GM12892 (cell line): ENCODE measurements at regions not wholly inside any gene's neighbourhood (a gene's known extent, or its start where the extent isn't known, plus 50 kb on each side); places are given as distances from the start of the nearest gene placed in this dataset.
A peak's percentile ranks its signal among the peaks of the same experiment; 100 is the strongest.

Experiments used
- DNase-seq: peaks from one replicate; pipeline ENCODE4 v3.0.0; 2011; ENCODE audit not compliant: insufficient read length
- FAIRE-seq: peaks from 2 replicates; lab custom pipeline; 2011; peaks lifted over from hg19 to GRCh38; lab: Jason Lieb, UNC
- POLR2A ChIP-seq: IDR thresholded peaks from 2 replicates; pipeline ENCODE4 v1.6.1; 2011; ENCODE audit warnings: low read depth, low read length, control low read depth
- POLR2AphosphoS5 ChIP-seq: IDR thresholded peaks from 2 replicates; pipeline ENCODE4 v1.6.1; 2011; ENCODE audit warnings: low read depth, low read length, control low read depth
- TAF1 ChIP-seq: IDR thresholded peaks from 2 replicates; pipeline ENCODE4 v1.6.1; 2011; ENCODE audit warnings: low read depth, mild to moderate bottlenecking, control low read depth, low read length, borderline replicate concordance

DNA sequence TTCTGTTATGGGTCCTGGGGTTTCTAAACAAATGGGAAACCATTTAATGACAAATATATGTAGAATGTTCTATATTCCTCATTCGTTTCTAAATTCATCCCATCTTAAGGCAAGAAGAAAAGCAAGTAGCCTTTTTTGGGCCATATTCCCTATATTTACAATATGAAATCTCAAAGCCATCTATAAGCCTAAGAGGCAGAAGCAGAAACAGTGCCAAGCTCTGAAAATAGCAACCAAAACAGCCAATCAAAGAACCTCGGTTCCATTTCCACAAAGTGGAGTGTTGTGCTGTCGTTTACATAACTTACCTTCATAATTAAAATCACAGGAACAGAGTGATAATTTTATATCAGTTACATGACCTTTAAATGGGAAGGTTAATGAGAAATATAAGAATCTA is 330.6 kb upstream of the GATB start:
- no peak for FAIRE-seq
- no peak for DNase-seq
- no peak for TF ChIP-seq POLR2A
- no peak for TF ChIP-seq TAF1
- TF ChIP-seq POLR2AphosphoS5: no peak

DNA sequence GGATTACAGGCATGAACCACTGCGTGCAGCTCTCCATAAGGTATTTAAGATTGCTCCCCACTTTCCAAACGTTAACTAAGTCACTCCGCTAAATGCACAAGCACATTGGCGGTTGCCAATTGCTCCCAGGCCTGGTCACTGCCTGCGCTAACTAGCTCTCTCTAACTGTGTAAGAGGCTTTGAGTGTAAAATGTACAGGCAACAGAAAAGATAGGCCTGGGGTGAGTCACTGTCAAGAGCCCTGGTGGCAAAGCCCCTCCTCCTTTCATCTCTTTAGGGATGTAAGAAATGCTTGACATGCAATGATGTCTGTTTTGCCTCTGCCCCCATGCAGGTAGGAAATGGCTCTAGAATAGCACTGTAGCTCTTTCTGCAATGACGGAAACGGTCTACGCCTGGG is 329.7 kb upstream of the GATB start:
- no peak for FAIRE-seq
- DNase-seq: no peak
- TF ChIP-seq POLR2A (no peak), TAF1 (no peak), POLR2AphosphoS5 (no peak)

DNA sequence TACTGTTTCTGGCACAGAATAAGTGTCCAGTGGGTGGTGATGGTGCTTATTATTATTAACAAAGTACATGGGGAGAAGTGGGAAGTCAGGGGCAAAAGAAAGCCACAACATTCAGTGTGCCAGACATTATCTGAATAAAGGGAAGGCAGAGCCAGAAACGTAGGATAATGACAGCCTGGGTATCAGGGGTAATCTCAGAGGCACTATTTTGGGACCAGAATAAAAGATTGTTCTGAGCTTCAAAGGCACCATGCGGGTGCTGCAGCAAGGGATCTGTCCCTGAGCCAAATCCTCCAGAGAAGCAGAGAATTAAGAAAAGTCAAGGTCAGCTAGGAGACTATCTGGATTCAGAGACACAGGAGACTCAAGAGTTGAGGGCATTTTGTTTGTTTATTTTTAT is 328.8 kb upstream of the GATB start:
- DNase-seq (no peak), FAIRE-seq (no peak)
- TF ChIP-seq POLR2AphosphoS5 (no peak), TAF1 (no peak), POLR2A (no peak)

DNA sequence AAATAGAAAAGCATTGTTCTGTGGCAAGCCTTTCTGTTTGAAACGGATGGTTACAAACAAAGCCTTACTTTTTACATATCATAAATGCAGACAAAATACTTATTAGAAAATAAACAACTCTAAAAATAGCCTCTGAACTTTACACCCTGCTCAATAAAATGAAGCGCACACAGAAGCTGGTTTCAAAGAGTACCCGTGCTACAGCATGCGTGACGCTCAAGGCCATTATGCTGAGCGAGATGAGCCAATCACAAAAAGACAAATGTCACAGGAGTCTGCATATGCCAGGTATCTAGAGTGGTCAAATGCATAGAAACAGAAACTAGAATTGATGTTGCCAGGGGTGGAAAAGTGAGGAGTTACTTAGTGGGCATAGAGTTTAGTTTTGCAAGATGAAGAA is 326.5 kb upstream of the GATB start:
- no peak for FAIRE-seq
- no peak for TF ChIP-seq POLR2AphosphoS5
- no peak for TF ChIP-seq TAF1
- no peak for TF ChIP-seq POLR2A
- DNase-seq: no peak

DNA sequence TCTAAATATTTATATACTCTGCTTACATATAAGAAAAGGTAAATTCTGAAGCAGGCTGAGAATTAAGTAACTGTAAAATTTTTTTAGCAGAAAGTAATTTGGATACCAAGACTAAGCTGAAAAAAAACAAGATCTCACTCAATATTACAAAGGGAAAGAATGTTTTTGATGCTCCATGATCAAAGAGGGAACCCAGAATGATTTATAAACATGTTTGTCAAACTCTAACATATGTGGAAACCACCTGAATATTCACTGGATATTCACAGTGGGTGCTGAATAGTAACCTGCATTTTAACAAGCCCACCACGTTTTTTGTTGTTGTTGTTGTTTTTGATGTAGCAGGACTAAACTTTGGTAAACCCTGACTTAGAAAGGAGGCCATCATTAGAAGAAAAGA is 324.9 kb upstream of the GATB start:
- FAIRE-seq: no peak
- no peak for DNase-seq
- TF ChIP-seq POLR2A (no peak), POLR2AphosphoS5 (no peak), TAF1 (no peak)

DNA sequence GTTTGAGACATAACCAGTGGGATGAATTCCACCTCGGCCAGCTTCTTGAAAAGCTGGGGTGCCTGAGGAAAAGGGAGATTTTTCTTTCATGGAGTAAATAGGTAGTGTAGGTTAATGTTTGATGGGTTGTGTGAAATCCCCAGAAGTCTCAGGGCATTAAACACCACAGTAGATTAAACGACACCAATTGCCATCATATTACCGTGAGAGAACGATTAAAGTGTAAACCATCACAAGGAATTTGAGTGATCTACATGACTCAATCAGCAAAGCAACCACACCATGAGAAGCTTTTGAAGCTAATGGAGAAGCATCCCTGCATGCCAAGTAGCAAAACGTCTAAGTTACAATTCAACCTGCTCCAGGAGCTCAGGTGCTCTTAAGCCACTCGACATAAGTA is 322.5 kb upstream of the GATB start:
- FAIRE-seq: no peak
- no peak for TF ChIP-seq POLR2A
- no peak for TF ChIP-seq TAF1
- TF ChIP-seq POLR2AphosphoS5: no peak
- no peak for DNase-seq

DNA sequence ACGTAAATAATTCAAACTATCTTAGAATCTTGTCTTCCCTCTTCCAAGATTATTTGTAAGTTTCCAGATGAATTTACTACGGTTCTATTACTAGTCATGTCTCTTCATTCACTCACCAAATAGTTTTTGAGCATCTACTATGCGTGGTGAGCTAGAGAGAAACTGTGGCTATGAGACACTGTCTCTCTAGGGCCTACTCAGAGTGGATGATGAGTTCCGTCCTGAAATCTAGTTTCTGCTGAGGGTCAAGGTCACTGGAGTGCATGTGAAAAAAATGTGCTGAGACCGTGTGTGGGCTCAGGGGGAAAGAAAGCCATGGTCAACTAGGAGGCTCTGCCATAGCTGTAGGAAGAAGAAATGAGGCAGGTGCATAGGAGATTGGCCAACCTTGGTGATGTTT is 320.2 kb upstream of the GATB start:
- TF ChIP-seq POLR2A (no peak), POLR2AphosphoS5 (no peak), TAF1 (no peak)
- FAIRE-seq: peak; percentile 54
- DNase-seq: no peak

DNA sequence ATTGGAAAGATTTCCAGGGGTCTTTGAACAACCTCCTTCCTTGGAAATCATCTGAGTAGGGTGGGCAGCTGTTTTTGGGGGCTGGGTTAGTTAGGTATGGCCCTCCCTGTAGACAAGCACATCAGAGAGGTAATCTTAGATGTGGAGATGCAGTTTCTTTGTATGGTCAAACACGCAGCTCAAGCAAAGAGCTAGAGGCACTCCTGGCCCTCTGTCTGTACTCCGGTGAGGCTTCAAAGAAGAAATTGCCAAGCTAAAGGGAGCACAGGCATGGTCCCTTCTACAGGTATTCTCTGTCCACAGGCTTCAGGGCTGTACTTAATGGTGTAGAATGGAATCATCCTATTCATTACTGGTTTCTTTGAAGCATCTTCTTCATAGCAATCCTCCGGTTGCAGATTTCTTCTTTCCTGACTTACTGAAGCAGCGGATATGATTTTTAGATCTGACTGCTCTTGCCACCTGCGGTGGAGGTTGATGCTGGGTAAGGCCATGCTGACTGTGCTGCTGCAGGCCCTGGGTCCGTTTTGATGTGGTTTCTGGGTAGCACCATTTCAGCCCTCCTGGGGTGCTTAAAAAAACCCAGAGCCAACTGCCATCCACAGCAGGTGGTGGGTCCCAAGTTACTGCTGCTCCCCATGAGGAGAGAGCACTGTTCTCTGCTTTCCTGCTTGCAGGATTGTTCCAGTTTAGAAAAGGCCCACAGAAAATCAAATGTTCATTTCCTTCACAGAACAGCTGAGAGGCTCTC is 318.9 kb upstream of the GATB start:
- TF ChIP-seq TAF1: no peak
- DNase-seq (no peak), FAIRE-seq (peak; percentile 48)

DNA sequence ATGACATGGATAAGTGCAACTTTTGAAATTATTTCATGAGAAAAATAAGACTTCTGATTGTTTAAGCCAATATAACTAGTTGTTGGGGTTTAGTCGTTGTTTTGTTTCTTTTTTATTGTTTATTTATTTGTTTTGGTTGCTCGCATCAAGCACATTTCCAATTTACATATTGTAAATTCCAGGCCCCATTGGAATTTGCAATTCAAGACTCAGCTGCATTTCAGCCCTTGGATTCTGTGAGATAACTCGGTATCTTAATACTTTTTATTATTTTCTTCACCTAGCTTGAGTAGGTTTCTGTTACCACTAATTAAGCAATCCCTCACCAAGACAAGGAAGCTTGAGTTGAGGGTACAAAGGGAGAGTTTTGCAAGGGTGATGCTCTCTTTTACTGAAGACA is 318.3 kb upstream of the GATB start:
- DNase-seq: no peak
- TF ChIP-seq TAF1 (no peak), POLR2AphosphoS5 (no peak), POLR2A (no peak)
- FAIRE-seq: no peak

DNA sequence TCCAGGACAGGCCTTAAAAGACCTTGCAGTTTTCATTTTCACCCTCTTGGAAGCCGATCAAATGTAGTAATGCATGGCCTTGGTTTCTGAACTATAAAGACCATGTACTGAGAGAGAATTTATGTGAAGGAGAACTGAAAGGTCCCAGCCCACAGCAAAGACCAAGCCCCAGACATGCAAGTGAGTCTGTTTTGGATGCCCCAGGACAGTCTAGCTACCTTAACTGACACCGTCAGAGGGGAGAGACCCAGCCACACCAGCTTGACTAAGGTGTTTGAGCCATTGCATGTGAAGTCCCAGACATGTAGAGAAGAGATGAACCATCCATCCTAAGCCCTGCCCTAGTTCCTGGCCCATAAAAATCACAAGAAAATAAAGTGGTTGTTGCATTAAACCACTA is 316.8 kb upstream of the GATB start:
- FAIRE-seq: no peak
- no peak for DNase-seq
- TF ChIP-seq POLR2A: no peak
- no peak for TF ChIP-seq TAF1
- no peak for TF ChIP-seq POLR2AphosphoS5

DNA sequence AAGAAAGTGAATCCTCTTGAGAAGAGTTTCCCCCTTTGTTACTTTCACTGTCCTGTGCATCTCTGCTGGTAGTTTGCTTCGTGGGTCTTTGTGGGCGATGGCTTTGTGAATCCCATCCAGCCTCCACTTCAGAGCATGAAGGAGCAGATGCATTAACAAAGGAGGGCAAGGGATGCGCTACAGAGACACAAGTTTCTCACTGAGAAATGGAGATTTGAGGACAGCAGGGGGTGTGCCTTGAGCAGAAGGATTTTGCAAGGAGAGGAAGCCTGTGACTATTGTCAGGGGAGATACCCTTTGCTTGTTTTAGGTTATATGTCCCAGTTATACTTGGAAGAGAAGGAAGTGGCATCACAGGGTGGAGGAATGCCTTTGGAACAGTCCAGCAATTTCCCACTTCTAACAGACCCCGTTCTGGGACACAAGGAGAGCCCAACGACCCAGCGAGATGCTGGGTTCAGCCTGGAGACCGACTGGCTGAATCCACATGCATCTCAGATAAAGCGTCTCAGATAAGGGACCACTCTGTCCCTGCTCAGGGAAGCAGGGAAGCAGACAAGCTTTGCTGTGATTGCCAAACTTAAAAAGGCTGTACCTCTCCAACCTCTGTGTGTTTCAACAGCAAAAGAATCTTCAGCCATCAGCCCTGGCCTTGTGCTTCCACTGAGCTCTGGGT is 314.6 kb upstream of the GATB start:
- DNase-seq: no peak
- TF ChIP-seq POLR2AphosphoS5 (no peak), TAF1 (no peak), POLR2A (no peak)
- no peak for FAIRE-seq

DNA sequence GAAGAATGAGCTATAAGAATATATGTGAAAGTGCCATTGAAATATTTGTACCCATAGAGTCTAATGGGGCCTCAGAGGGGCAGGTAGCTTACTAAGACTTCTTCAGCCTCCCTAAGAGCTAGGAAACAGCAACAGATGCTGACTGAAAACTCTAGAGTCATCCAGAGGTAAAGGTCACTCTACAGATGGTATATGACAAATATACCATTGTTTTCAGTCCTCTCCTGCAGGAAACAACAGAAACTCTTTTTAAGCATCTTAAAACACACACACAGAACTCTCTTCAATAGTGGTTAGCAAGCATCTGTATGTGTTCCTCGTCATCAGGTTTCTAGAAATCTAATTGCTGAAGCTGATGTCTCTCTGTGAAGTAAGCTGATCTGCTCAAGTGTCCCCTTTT is 313.8 kb upstream of the GATB start:
- DNase-seq (no peak), FAIRE-seq (no peak)
- no peak for TF ChIP-seq POLR2A
- no peak for TF ChIP-seq TAF1
- TF ChIP-seq POLR2AphosphoS5: no peak

DNA sequence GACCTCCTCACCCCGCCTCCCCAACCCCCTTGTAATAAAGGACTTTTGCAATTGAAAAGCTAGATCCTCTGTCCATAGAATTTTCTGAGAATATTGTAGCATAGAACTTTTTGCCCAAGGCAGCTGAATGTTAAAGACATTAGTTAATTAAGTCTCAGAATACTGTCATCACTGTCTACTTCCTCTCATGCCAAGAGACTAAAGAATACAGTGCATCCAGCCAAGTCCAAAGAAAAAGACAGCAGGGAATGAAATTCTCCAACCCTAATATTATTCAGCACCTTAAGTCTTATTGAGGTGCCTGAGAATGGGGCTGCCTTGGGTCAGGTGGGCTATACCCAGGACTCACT is 313.3 kb upstream of the GATB start:
- DNase-seq: no peak
- no peak for FAIRE-seq
- TF ChIP-seq POLR2AphosphoS5 (no peak), POLR2A (no peak), TAF1 (no peak)
